Trophoblast cell (in vitro differentiated cells and primary cell): ENCODE measurements at regions not wholly inside any gene's neighbourhood (a gene's known extent, or its start where the extent isn't known, plus 50 kb on each side); places are given as distances from the start of the nearest gene placed in this dataset.
A peak's percentile ranks its signal among the peaks of the same experiment; 100 is the strongest.

Experiments used
- DNase-seq, 2 donors: peaks; one replicate each; pipeline ENCODE4 v3.0.0-alpha.2; 2016
- H2AFZ ChIP-seq: 2 replicates; pipeline ENCODE4 v1.6.1; 2013; ENCODE audit warnings: low read length, moderate library complexity, mild to moderate bottlenecking; ENCODE audit not compliant: insufficient read depth, poor library complexity
- H2AK5ac ChIP-seq: 2 replicates; pipeline ENCODE4 v1.6.1; 2013; ENCODE audit warnings: mild to moderate bottlenecking, low read length
- H2BK120ac ChIP-seq: 2 replicates; pipeline ENCODE4 v1.6.1; 2013; ENCODE audit warnings: low read length, mild to moderate bottlenecking, moderate library complexity; ENCODE audit not compliant: insufficient read depth, poor library complexity
- H2BK12ac ChIP-seq: 2 replicates; pipeline ENCODE4 v1.6.1; 2013; ENCODE audit warnings: mild to moderate bottlenecking, low read length, moderate library complexity
- H2BK5ac ChIP-seq: 2 replicates; pipeline ENCODE4 v1.6.1; 2013; ENCODE audit warnings: low read length, low read depth, moderate library complexity, mild to moderate bottlenecking; ENCODE audit not compliant: poor library complexity
- H3K14ac ChIP-seq: 2 replicates; pipeline ENCODE4 v1.6.1; 2013; ENCODE audit warnings: mild to moderate bottlenecking, low read length
- H3K18ac ChIP-seq: 2 replicates; pipeline ENCODE4 v1.6.1; 2013; ENCODE audit warnings: mild to moderate bottlenecking, low read length
- H3K23ac ChIP-seq: 2 replicates; pipeline ENCODE4 v1.6.1; 2013; ENCODE audit warnings: low read length
- H3K27ac ChIP-seq: 2 replicates; pipeline ENCODE4 v1.5.1; 2013; ENCODE audit warnings: low read depth, mild to moderate bottlenecking, inconsistent platforms, low read length, moderate library complexity
- H3K27me3 ChIP-seq: 2 replicates; pipeline ENCODE4 v1.6.1; 2013; ENCODE audit warnings: inconsistent platforms, mild to moderate bottlenecking, low read length, moderate library complexity; ENCODE audit not compliant: insufficient read depth
- H3K36me3 ChIP-seq, 2 experiments: 1 replicate in 1 of 2; 2 replicates in 1 of 2; pipeline ENCODE4 v1.6.1; 2013; ENCODE audit warnings: low read length in 2 of 2, mild to moderate bottlenecking in 2 of 2, moderate library complexity in 1 of 2; ENCODE audit not compliant: insufficient read depth in 2 of 2, control insufficient read depth in 1 of 2
- H3K4ac ChIP-seq: 2 replicates; pipeline ENCODE4 v1.6.1; 2013; ENCODE audit warnings: low read depth, mild to moderate bottlenecking, low read length, moderate library complexity
- H3K4me1 ChIP-seq, 2 experiments: 1 replicate in 1 of 2; 2 replicates in 1 of 2; pipeline ENCODE4 v1.6.1; 2013; ENCODE audit warnings: low read length in 2 of 2, mild to moderate bottlenecking in 2 of 2, moderate library complexity in 1 of 2; ENCODE audit not compliant: insufficient read depth in 2 of 2, control insufficient read depth in 1 of 2
- H3K4me2 ChIP-seq: 2 replicates; pipeline ENCODE4 v1.6.1; 2013; ENCODE audit warnings: inconsistent platforms, mild to moderate bottlenecking, low read length, moderate library complexity
- H3K4me3 ChIP-seq: 2 replicates; pipeline ENCODE4 v1.5.1; 2013; ENCODE audit warnings: mild to moderate bottlenecking, low read depth, low read length, inconsistent platforms
- H3K79me1 ChIP-seq: one replicate; pipeline ENCODE4 v1.6.1; 2013; ENCODE audit warnings: low read length
- H3K79me2 ChIP-seq: 2 replicates; pipeline ENCODE4 v1.6.1; 2013; ENCODE audit warnings: low read length, mild to moderate bottlenecking; ENCODE audit not compliant: control insufficient read depth, insufficient read depth, poor library complexity
- H3K9ac ChIP-seq: 2 replicates; pipeline ENCODE4 v1.6.1; 2013; ENCODE audit warnings: mild to moderate bottlenecking, low read length
- H3K9me3 ChIP-seq: 2 replicates; pipeline ENCODE4 v1.6.1; 2013; ENCODE audit warnings: low read depth, mild to moderate bottlenecking, control low read depth, inconsistent platforms, low read length; ENCODE audit not compliant: insufficient read depth
- H4K12ac ChIP-seq: 2 replicates; pipeline ENCODE4 v1.6.1; 2013; ENCODE audit warnings: low read depth, mild to moderate bottlenecking, low read length, moderate library complexity
- H4K8ac ChIP-seq: 2 replicates; pipeline ENCODE4 v1.6.1; 2013; ENCODE audit warnings: low read depth, mild to moderate bottlenecking, low read length, moderate library complexity
- H4K91ac ChIP-seq: one replicate; pipeline ENCODE4 v1.6.1; 2013; ENCODE audit warnings: low read depth, mild to moderate bottlenecking, low read length, moderate library complexity
- WGBS: extraction: QIAGEN DNeasy Blood & Tissue Kit; methylation state at CpG from one replicate; pipeline ENCODE4 v1.1.7; 2013; ENCODE audit warnings: missing lambda C conversion rate; ENCODE audit not compliant: insufficient read length, insufficient coverage; ENCODE audit errors: extremely low coverage; 5-methylcytosine and 5-hydroxymethylcytosine counted together

DNA sequence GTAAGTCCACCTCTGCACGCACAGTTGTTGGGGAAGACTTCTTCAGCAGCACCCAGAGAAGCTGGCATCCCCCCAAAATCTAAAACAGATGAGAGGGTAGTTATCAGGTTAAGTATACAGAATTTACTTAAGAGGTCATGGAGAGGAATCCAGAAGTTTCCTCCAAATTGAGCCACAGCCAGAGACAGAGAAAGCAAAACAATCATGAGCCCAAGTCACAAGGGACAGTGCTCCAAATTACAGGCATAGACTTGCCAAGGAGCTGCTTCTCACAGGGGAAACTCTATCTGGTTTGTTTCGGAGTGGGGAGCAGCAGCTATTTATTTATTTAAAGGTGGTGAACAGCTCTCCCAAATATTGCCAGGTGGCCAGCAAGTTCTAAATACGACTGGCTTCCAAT is 308.4 kb downstream of the SKIDA1 start:
- H3K79me2 ChIP-seq, result no peaks in the 10 kb centered on the region
- WGBS, result no CpG with 5 or more reads among the region's 3 CpGs

DNA sequence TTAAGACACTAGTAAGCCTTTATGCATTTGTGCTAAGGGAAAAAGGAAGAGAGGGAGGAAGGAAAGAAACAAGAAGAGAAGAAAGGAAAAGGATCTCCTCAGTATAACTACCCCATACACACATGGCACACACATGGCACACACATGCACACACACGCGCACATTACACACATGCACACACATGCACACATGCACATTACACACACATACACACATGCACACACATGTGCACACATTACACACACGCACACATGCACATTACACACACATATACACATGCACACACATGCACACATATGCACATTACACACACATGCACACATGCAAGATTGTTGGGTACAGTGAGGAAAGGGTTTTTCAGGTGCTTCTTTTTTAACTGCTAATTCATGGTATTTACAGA is 311.2 kb downstream of the SKIDA1 start:
- Histone ChIP-seq H4K91ac (no peak overlapping the region), H3K4me2 (no peak overlapping the region), H3K4ac (no peak overlapping the region), H3K79me2 (no peaks in the 10 kb centered on the region), H3K18ac (no peak overlapping the region), H2AFZ (no peak overlapping the region), H3K36me3 (no peaks in the 10 kb centered on the region), H4K12ac (no peak overlapping the region), H3K27me3 (no peaks in the 10 kb centered on the region), H3K9ac (no peak overlapping the region), H3K9me3 (peaks cover 2% of the 10 kb centered on the region), H2BK5ac (no peak overlapping the region), H3K4me3 (peak overlapping the region; percentile 41), H3K27ac (no peak overlapping the region), H2BK120ac (no peak overlapping the region), H4K8ac (no peak overlapping the region), H2AK5ac (no peak overlapping the region), H3K79me1 (no peaks in the 10 kb centered on the region), H3K14ac (no peak overlapping the region), H3K4me1 (no peaks in the 10 kb centered on the region), H2BK12ac (no peak overlapping the region), H3K23ac (peak overlapping the region; percentile 3)
- WGBS, result no CpG with 5 or more reads among the region's 3 CpGs
- no peak for DNase-seq

More for the DNA sequence above, 308.4 kb downstream of the SKIDA1 start:
- Histone ChIP-seq H3K4ac (no peak overlapping the region), H2AFZ (no peak overlapping the region), H3K18ac (no peak overlapping the region), H2BK5ac (no peak overlapping the region), H3K4me1 (no peaks in the 10 kb centered on the region), H4K12ac (no peak overlapping the region), H3K23ac (no peak overlapping the region), H4K8ac (no peak overlapping the region), H2AK5ac (no peak overlapping the region), H3K14ac (no peak overlapping the region), H3K9me3 (peaks cover 2% of the 10 kb centered on the region), H3K27me3 (no peaks in the 10 kb centered on the region), H4K91ac (no peak overlapping the region), H3K4me2 (no peak overlapping the region), H3K9ac (no peak overlapping the region), H2BK120ac (no peak overlapping the region), H3K4me3 (no peak overlapping the region), H3K27ac (no peak overlapping the region), H3K79me1 (no peaks in the 10 kb centered on the region), H3K36me3 (no peaks in the 10 kb centered on the region), H2BK12ac (no peak overlapping the region)
- DNase-seq, result no peak

GRCh38 chr10:21213381-21213780 is 312.1 kb downstream of the SKIDA1 start:
- H3K36me3 ChIP-seq, result no peaks in the 10 kb centered on the region
- WGBS, result no CpG with 5 or more reads among the region's 6 CpGs
- H3K79me2 ChIP-seq, result no peaks in the 10 kb centered on the region
- no peak overlapping the region for H2AK5ac ChIP-seq
- H3K23ac ChIP-seq, result no peak overlapping the region
- H4K91ac ChIP-seq, result no peak overlapping the region
- no peak overlapping the region for H3K27ac ChIP-seq
- no peak overlapping the region for H4K12ac ChIP-seq
- no peak overlapping the region for H2BK12ac ChIP-seq
- no peak overlapping the region for H2AFZ ChIP-seq
- no peak overlapping the region for H3K4ac ChIP-seq
- no peak overlapping the region for H3K9ac ChIP-seq
- DNase-seq, result peak in 1 of 2 donors; percentile 9
- H3K4me3 ChIP-seq, result no peak overlapping the region
- H2BK120ac ChIP-seq, result no peak overlapping the region
- no peak overlapping the region for H3K18ac ChIP-seq
- peaks cover 0 to 2% of the 10 kb centered on the region in 2 experiments for H3K4me1 ChIP-seq
- no peak overlapping the region for H3K4me2 ChIP-seq
- peaks cover 2% of the 10 kb centered on the region for H3K9me3 ChIP-seq
- H3K14ac ChIP-seq, result no peak overlapping the region
- H4K8ac ChIP-seq, result no peak overlapping the region
- H3K79me1 ChIP-seq, result no peaks in the 10 kb centered on the region
- no peaks in the 10 kb centered on the region for H3K27me3 ChIP-seq
- H2BK5ac ChIP-seq, result no peak overlapping the region

DNA sequence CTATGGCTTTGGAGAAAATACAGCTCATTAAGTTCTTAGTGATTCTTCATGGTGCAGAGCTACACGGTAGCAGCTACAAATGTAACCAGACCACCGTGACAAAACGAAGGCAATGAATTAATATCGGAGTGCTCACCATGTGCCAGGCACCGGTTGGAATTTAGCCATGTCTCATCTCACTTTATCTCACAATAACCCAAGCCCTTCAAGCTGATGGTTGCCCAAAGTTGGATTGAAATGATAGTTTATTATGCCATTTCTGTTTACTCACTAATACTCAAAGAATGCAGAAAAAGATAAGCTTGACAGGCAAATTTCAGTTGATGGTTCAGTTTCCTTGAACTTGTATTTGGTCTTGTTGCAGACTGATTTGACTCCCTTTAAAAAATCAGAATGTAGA is 312.6 kb downstream of the SKIDA1 start:
- WGBS, result no CpG with 5 or more reads among the region's 5 CpGs
- H2BK120ac ChIP-seq, result no peak overlapping the region
- H2AFZ ChIP-seq, result no peak overlapping the region
- H2BK12ac ChIP-seq, result no peak overlapping the region
- peaks cover 2% of the 10 kb centered on the region for H3K9me3 ChIP-seq
- no peaks in the 10 kb centered on the region for H3K79me1 ChIP-seq
- H3K23ac ChIP-seq, result no peak overlapping the region
- no peak overlapping the region for H2BK5ac ChIP-seq
- H3K18ac ChIP-seq, result no peak overlapping the region
- H2AK5ac ChIP-seq, result no peak overlapping the region
- H3K9ac ChIP-seq, result no peak overlapping the region
- peaks cover 0 to 2% of the 10 kb centered on the region in 2 experiments for H3K4me1 ChIP-seq
- H3K14ac ChIP-seq, result no peak overlapping the region
- H3K4me2 ChIP-seq, result no peak overlapping the region
- no peak overlapping the region for H3K27ac ChIP-seq
- DNase-seq, result peak in 1 of 2 donors; percentile 12
- H4K91ac ChIP-seq, result no peak overlapping the region
- no peak overlapping the region for H3K4ac ChIP-seq
- H3K36me3 ChIP-seq, result no peaks in the 10 kb centered on the region
- no peak overlapping the region for H4K12ac ChIP-seq
- H3K79me2 ChIP-seq, result no peaks in the 10 kb centered on the region
- H3K27me3 ChIP-seq, result no peaks in the 10 kb centered on the region
- no peak overlapping the region for H3K4me3 ChIP-seq
- H4K8ac ChIP-seq, result no peak overlapping the region
